ENCODE measurements at regions not wholly inside any gene's neighbourhood (a gene's known extent, or its start where the extent isn't known, plus 50 kb on each side); places are given as distances from the start of the nearest gene placed in this dataset.

GRCh38 chr14:104383088-104383995 is 196.2 kb upstream of the C14orf180 start:
- no peak overlapping the region for H3K27ac ChIP-seq (ENCODE audit: low read depth, low read length, poor library complexity, severe bottlenecking)

GRCh38 chr14:104383996-104384775 is 195.4 kb upstream of the C14orf180 start:
- H3K4me1 ChIP-seq (ENCODE audit: insufficient read depth, low read length, poor library complexity, severe bottlenecking), result peaks cover 5% of the 10 kb centered on the region
- CTCF ChIA-PET, result no interaction called here
- H3K4me3 ChIP-seq (ENCODE audit: low read depth, low read length, poor library complexity, severe bottlenecking), result no peak overlapping the region
- TF ChIP-seq EZH2 (IDR thresholded peaks at IDR 0.05; ENCODE audit: borderline replicate concordance, low read depth, low read length, poor library complexity, severe bottlenecking) (no peak), CTCF (conservative IDR thresholded peaks at IDR 0.05; ENCODE audit: low read depth, low read length) (no peak)
- POLR2A ChIA-PET (ENCODE audit: low non-redundant PET), result no interaction called here
- no peak overlapping the region for H3K27ac ChIP-seq (ENCODE audit: low read depth, low read length, poor library complexity, severe bottlenecking)
- peaks cover 6% of the 10 kb centered on the region for H3K27me3 ChIP-seq (replicated peaks; ENCODE audit: insufficient read depth, low read depth, low read length, poor library complexity)
- H3K36me3 ChIP-seq (ENCODE audit: insufficient read depth, low read length, poor library complexity, severe bottlenecking), result no peaks in the 10 kb centered on the region
- intact Hi-C loops (cut with micrococcal nuclease; ENCODE audit: unreplicated experiment), result no loop called here
- no TSS peak for BruUV-seq (replicated peaks)
- peaks cover 6% of the 10 kb centered on the region for H3K9me3 ChIP-seq (ENCODE audit: low read depth, low read length, poor library complexity, severe bottlenecking)
- no peak for DNase-seq (ENCODE audit: low spot score)

More at GRCh38 chr14:104383088-104383995, 196.2 kb upstream of the C14orf180 start:
- ChIA-PET POLR2A (ENCODE audit: low non-redundant PET) (no interaction called here), CTCF (no interaction called here)
- no TSS peak for BruUV-seq (replicated peaks)
- peaks cover 5% of the 10 kb centered on the region for H3K4me1 ChIP-seq (ENCODE audit: insufficient read depth, low read length, poor library complexity, severe bottlenecking)
- peaks cover 6% of the 10 kb centered on the region for H3K9me3 ChIP-seq (ENCODE audit: low read depth, low read length, poor library complexity, severe bottlenecking)
- intact Hi-C loops (cut with micrococcal nuclease; ENCODE audit: unreplicated experiment), result no loop called here
- peaks cover 6% of the 10 kb centered on the region for H3K27me3 ChIP-seq (replicated peaks; ENCODE audit: insufficient read depth, low read depth, low read length, poor library complexity)
- H3K36me3 ChIP-seq (ENCODE audit: insufficient read depth, low read length, poor library complexity, severe bottlenecking), result no peaks in the 10 kb centered on the region
- no peak overlapping the region for H3K4me3 ChIP-seq (ENCODE audit: low read depth, low read length, poor library complexity, severe bottlenecking)
- TF ChIP-seq CTCF (conservative IDR thresholded peaks at IDR 0.05; ENCODE audit: low read depth, low read length) (no peak), EZH2 (IDR thresholded peaks at IDR 0.05; ENCODE audit: borderline replicate concordance, low read depth, low read length, poor library complexity, severe bottlenecking) (no peak)
- DNase-seq (ENCODE audit: low spot score), result peak; percentile 14

- H3K9me3 ChIP-seq (ENCODE audit: low read depth, low read length, poor library complexity, severe bottlenecking), result peaks cover 6% of the 10 kb centered on the region
- H3K4me3 ChIP-seq (ENCODE audit: low read depth, low read length, poor library complexity, severe bottlenecking), result no peak overlapping the region
- H3K27me3 ChIP-seq (replicated peaks; ENCODE audit: insufficient read depth, low read depth, low read length, poor library complexity), result peaks cover 6% of the 10 kb centered on the region
- no TSS peak for BruUV-seq (replicated peaks)
- H3K27ac ChIP-seq (ENCODE audit: low read depth, low read length, poor library complexity, severe bottlenecking), result no peak overlapping the region
- intact Hi-C loops (cut with micrococcal nuclease; ENCODE audit: unreplicated experiment), result no loop called here
- ChIA-PET POLR2A (ENCODE audit: low non-redundant PET) (no interaction called here), CTCF (no interaction called here)
- peaks cover 5% of the 10 kb centered on the region for H3K4me1 ChIP-seq (ENCODE audit: insufficient read depth, low read length, poor library complexity, severe bottlenecking)
- TF ChIP-seq EZH2 (IDR thresholded peaks at IDR 0.05; ENCODE audit: borderline replicate concordance, low read depth, low read length, poor library complexity, severe bottlenecking) (no peak), CTCF (conservative IDR thresholded peaks at IDR 0.05; ENCODE audit: low read depth, low read length) (no peak)
- no peaks in the 10 kb centered on the region for H3K36me3 ChIP-seq (ENCODE audit: insufficient read depth, low read length, poor library complexity, severe bottlenecking)
- DNase-seq (ENCODE audit: low spot score), result no peak
Observed at GRCh38 chr14:104384776-104385071, 194.8 kb upstream of the C14orf180 start.
